ENCODE measurements at regions not wholly inside any gene's neighbourhood (a gene's known extent, or its start where the extent isn't known, plus 50 kb on each side); places are given as distances from the start of the nearest gene placed in this dataset.
"Not testable (repeated sequence)": the region's sequence is repeated elsewhere in the genome, so short reads cannot be mapped to it uniquely, and the experiment has no call there.

- DNase-seq: no peak
Measured at GRCh38 chr12:92389466-92389865, 243.8 kb upstream of the BTG1 start.

- no peak for DNase-seq
Measured at GRCh38 chr12:92385296-92385695, 239.7 kb upstream of the BTG1 start.

GRCh38 chr12:92384571-92384970, 238.9 kb upstream of the BTG1 start:
- no peak for DNase-seq

GRCh38 chr12:92382383-92382878, 236.8 kb upstream of the BTG1 start:
- DNase-seq: no peak

GRCh38 chr12:92381856-92382255, 236.2 kb upstream of the BTG1 start:
- DNase-seq: no peak

- DNase-seq: no peak
Measured at GRCh38 chr12:92378682-92379479, 233.2 kb upstream of the BTG1 start.

GRCh38 chr12:92375504-92375903, 229.9 kb upstream of the BTG1 start:
- DNase-seq: not testable (repeated sequence)

- no peak for DNase-seq
Measured at GRCh38 chr12:92370828-92371227, 225.2 kb upstream of the BTG1 start.

- DNase-seq: no peak
Measured at GRCh38 chr12:92369636-92370035, 224.0 kb upstream of the BTG1 start.

- no peak for DNase-seq
Measured at GRCh38 chr12:92369056-92369455, 223.4 kb upstream of the BTG1 start.

GRCh38 chr12:92365836-92366235, 220.2 kb upstream of the BTG1 start:
- DNase-seq: peak in 2 of 3 experiments; percentile 15 to 64

- DNase-seq: peak in 1 of 3 experiments; percentile 54
Measured at GRCh38 chr12:92365333-92365732, 219.7 kb upstream of the BTG1 start.

- peak in 1 of 3 experiments; percentile 12 for DNase-seq
Measured at GRCh38 chr12:92363295-92364146, 217.9 kb upstream of the BTG1 start.

- no peak for DNase-seq
Measured at GRCh38 chr12:92362785-92363184, 217.1 kb upstream of the BTG1 start.

- DNase-seq: no peak
Measured at GRCh38 chr12:92362126-92362525, 216.5 kb upstream of the BTG1 start.

GRCh38 chr12:92360543-92360942, 214.9 kb upstream of the BTG1 start:
- DNase-seq: no peak

GRCh38 chr12:92359581-92360209, 214.0 kb upstream of the BTG1 start:
- no peak for DNase-seq

GRCh38 chr12:92357584-92358261, 212.1 kb upstream of the BTG1 start:
- no peak for DNase-seq

GRCh38 chr12:92356425-92356824, 210.8 kb upstream of the BTG1 start:
- peak in 1 of 3 experiments; percentile 29 for DNase-seq

- DNase-seq: no peak
Measured at GRCh38 chr12:92349635-92350034, 204.0 kb upstream of the BTG1 start.

- DNase-seq: no peak
Measured at GRCh38 chr12:92342574-92342973, 196.9 kb upstream of the BTG1 start.

- DNase-seq: no peak
Measured at GRCh38 chr12:92341065-92341668, 195.5 kb upstream of the BTG1 start.
